ENCODE measurements at regions not wholly inside any gene's neighbourhood (a gene's known extent, or its start where the extent isn't known, plus 50 kb on each side); places are given as distances from the start of the nearest gene placed in this dataset.

- DNase-seq: no peak
Measured at GRCh38 chr2:133952896-133953295, 301.0 kb upstream of the MGAT5 start.

- DNase-seq: no peak
Measured at GRCh38 chr2:133953524-133953923, 300.3 kb upstream of the MGAT5 start.

- DNase-seq: no peak
Measured at GRCh38 chr2:133954636-133955035, 299.2 kb upstream of the MGAT5 start.

GRCh38 chr2:133955169-133955568 lies 298.7 kb upstream of the MGAT5 start:
- no peak for DNase-seq

- no peak for DNase-seq
Measured at GRCh38 chr2:133956434-133956935, 297.4 kb upstream of the MGAT5 start.

- no peak for DNase-seq
Measured at GRCh38 chr2:133957724-133958480, 296.0 kb upstream of the MGAT5 start.

- DNase-seq: no peak
Measured at GRCh38 chr2:133959066-133959465, 294.8 kb upstream of the MGAT5 start.

- DNase-seq: no peak
Measured at GRCh38 chr2:133966720-133967304, 287.1 kb upstream of the MGAT5 start.

GRCh38 chr2:133967326-133967725 lies 286.5 kb upstream of the MGAT5 start:
- no peak for DNase-seq

- no peak for DNase-seq
Measured at GRCh38 chr2:133968446-133968845, 285.4 kb upstream of the MGAT5 start.

GRCh38 chr2:133970641-133971040 lies 283.2 kb upstream of the MGAT5 start:
- DNase-seq: no peak

GRCh38 chr2:133972297-133972696 lies 281.6 kb upstream of the MGAT5 start:
- no peak for DNase-seq

- no peak for DNase-seq
Measured at GRCh38 chr2:133972786-133973185, 281.1 kb upstream of the MGAT5 start.

- DNase-seq: no peak
Measured at GRCh38 chr2:133974353-133974752, 279.5 kb upstream of the MGAT5 start.

- no peak for DNase-seq
Measured at GRCh38 chr2:133975135-133975534, 278.7 kb upstream of the MGAT5 start.

GRCh38 chr2:133975676-133976428 lies 278.0 kb upstream of the MGAT5 start:
- DNase-seq: no peak

- no peak for DNase-seq
Measured at GRCh38 chr2:133976659-133977058, 277.2 kb upstream of the MGAT5 start.

- DNase-seq: peak; percentile 32
Measured at GRCh38 chr2:133977405-133977804, 276.5 kb upstream of the MGAT5 start.

- no peak for DNase-seq
Measured at GRCh38 chr2:133982256-133982655, 271.6 kb upstream of the MGAT5 start.

GRCh38 chr2:133985563-133985962 lies 268.3 kb upstream of the MGAT5 start:
- DNase-seq: no peak

- DNase-seq: no peak
Measured at GRCh38 chr2:133986081-133986837, 267.6 kb upstream of the MGAT5 start.

GRCh38 chr2:133986881-133987795 lies 266.7 kb upstream of the MGAT5 start:
- DNase-seq: no peak

All from NCI-H1436 (cell line).